OCI-LY7 (cell line): ENCODE measurements at regions not wholly inside any gene's neighbourhood (a gene's known extent, or its start where the extent isn't known, plus 50 kb on each side); places are given as distances from the start of the nearest gene placed in this dataset.

ENCODE experiments used
- BruUV-seq: library from RNA; stranded (reverse); fragments of 400-500 nt; replicated peaks from 2 replicates; lab custom pipeline; 2021; lab: Mats Ljungman, UMichigan
- CTCF ChIA-PET: fragments of 300-600 bp; sonication (Branson Sonifier 250); formaldehyde crosslinking; loops from one replicate; lab custom pipeline; 2022; ENCODE audit warnings: antibody characterized with exemption; ENCODE audit not compliant: unreplicated experiment; lab: Charles Lee
- POLR2A ChIA-PET: fragments of 300-600 bp; sonication (Branson Sonifier 250); formaldehyde crosslinking; loops from one replicate; lab custom pipeline; 2022; ENCODE audit warnings: antibody characterized with exemption; lab: Charles Lee
- DNase-seq: peaks from one replicate; pipeline ENCODE4 v3.0.0-alpha.2; 2015; ENCODE audit warnings: low spot score
- H2AFZ ChIP-seq: fragments of 200-600 bp; sonication (generic), shearing (Covaris generic); 2 replicates; pipeline ENCODE4 v1.6.1; 2014; ENCODE audit warnings: mild to moderate bottlenecking, antibody characterized with exemption, low read length, moderate library complexity
- H3K27ac ChIP-seq: fragments of 200-600 bp; sonication (generic); 2 replicates; pipeline ENCODE4 v1.5.1; 2014; ENCODE audit warnings: mixed run types, low read depth, mild to moderate bottlenecking, moderate library complexity, low read length, inconsistent platforms; ENCODE audit not compliant: poor library complexity, severe bottlenecking
- H3K36me3 ChIP-seq: fragments of 200-600 bp; sonication (generic); 2 replicates; pipeline ENCODE4 v1.6.1; 2014; ENCODE audit warnings: mild to moderate bottlenecking, antibody characterized with exemption, low read length, moderate library complexity, mixed read lengths; ENCODE audit not compliant: insufficient read depth
- H3K4me1 ChIP-seq: fragments of 200-600 bp; sonication (generic); 2 replicates; pipeline ENCODE4 v1.5.1; 2014; ENCODE audit warnings: mild to moderate bottlenecking, low read length; ENCODE audit not compliant: insufficient read depth, poor library complexity, severe bottlenecking
- H3K4me2 ChIP-seq: fragments of 200-600 bp; sonication (generic); 2 replicates; pipeline ENCODE4 v1.6.1; 2014; ENCODE audit warnings: mild to moderate bottlenecking, low read length
- H3K4me3 ChIP-seq: fragments of 200-600 bp; sonication (generic); 2 replicates; pipeline ENCODE4 v1.5.1; 2014; ENCODE audit warnings: mild to moderate bottlenecking, low read depth, low read length; ENCODE audit not compliant: poor library complexity, severe bottlenecking
- H3K79me2 ChIP-seq: fragments of 200-600 bp; sonication (generic); 2 replicates; pipeline ENCODE4 v1.6.1; 2016; ENCODE audit warnings: low read depth, mild to moderate bottlenecking, low read length, moderate library complexity, mixed read lengths; ENCODE audit not compliant: insufficient read depth
- H3K9me2 ChIP-seq: fragments of 200-600 bp; sonication (generic); 2 replicates; pipeline ENCODE4 v1.6.1; 2016; ENCODE audit warnings: mild to moderate bottlenecking, low read length, mixed read lengths; ENCODE audit not compliant: insufficient read depth
- H3K9me3 ChIP-seq: fragments of 200-600 bp; sonication (generic); 2 replicates; pipeline ENCODE4 v1.6.1; 2014; ENCODE audit warnings: mild to moderate bottlenecking, mixed run types, low read length, mixed read lengths
- H4K20me1 ChIP-seq: fragments of 200-600 bp; sonication (generic); 2 replicates; pipeline ENCODE4 v1.6.1; 2014; ENCODE audit warnings: mild to moderate bottlenecking, antibody characterized with exemption, low read length, moderate library complexity, mixed read lengths; ENCODE audit not compliant: insufficient read depth
- CTCF ChIP-seq: fragments of 200-600 bp; sonication (generic); conservative IDR thresholded peaks from 2 replicates; pipeline ENCODE4 v1.5.1; 2014; ENCODE audit warnings: mild to moderate bottlenecking, antibody characterized with exemption, low read length, moderate library complexity, mixed read lengths
- EZH2phosphoT487 ChIP-seq: fragments of 200-600 bp; sonication (generic); IDR thresholded peaks from 2 replicates; pipeline ENCODE4 v1.6.1; 2018; ENCODE audit warnings: low read depth, borderline replicate concordance, mild to moderate bottlenecking, mixed run types, antibody characterized with exemption, low read length, moderate library complexity, mixed read lengths
- intact Hi-C: fragments of 100-400 bp; cut with micrococcal nuclease; formaldehyde crosslinking; loops from one replicate; pipeline ENCODE4 v1.10.0; 2022; ENCODE audit not compliant: unreplicated experiment

- no peak overlapping the region for H3K4me2 ChIP-seq
- no peaks in the 10 kb centered on the region for H3K9me2 ChIP-seq
- intact Hi-C loops: no loop called here
- no peak for DNase-seq
- POLR2A ChIA-PET: no interaction called here
- H3K4me1 ChIP-seq: no peaks in the 10 kb centered on the region
- CTCF ChIA-PET: no interaction called here
- H3K79me2 ChIP-seq: no peaks in the 10 kb centered on the region
- H3K9me3 ChIP-seq: no peaks in the 10 kb centered on the region
- H4K20me1 ChIP-seq: no peaks in the 10 kb centered on the region
- no peak overlapping the region for H3K27ac ChIP-seq
- H2AFZ ChIP-seq: no peak overlapping the region
- H3K4me3 ChIP-seq: no peak overlapping the region
- no TSS peak for BruUV-seq
- TF ChIP-seq CTCF (no peak), EZH2phosphoT487 (no peak)
- no peaks in the 10 kb centered on the region for H3K36me3 ChIP-seq
Measured at GRCh38 chr22:48627203-48627602, 1200.5 kb downstream of the BRD1 start.

- Histone ChIP-seq H2AFZ (no peak overlapping the region), H4K20me1 (no peaks in the 10 kb centered on the region), H3K9me3 (no peaks in the 10 kb centered on the region), H3K36me3 (no peaks in the 10 kb centered on the region), H3K4me3 (no peak overlapping the region), H3K4me2 (no peak overlapping the region), H3K9me2 (no peaks in the 10 kb centered on the region), H3K27ac (no peak overlapping the region), H3K79me2 (no peaks in the 10 kb centered on the region), H3K4me1 (no peaks in the 10 kb centered on the region)
- no peak for DNase-seq
- intact Hi-C loops: no loop called here
- POLR2A ChIA-PET: no interaction called here
- CTCF ChIA-PET: no interaction called here
- BruUV-seq: no TSS peak
- TF ChIP-seq CTCF (no peak), EZH2phosphoT487 (no peak)
Measured at GRCh38 chr22:48624401-48624800, 1203.3 kb downstream of the BRD1 start.

GRCh38 chr22:48622891-48623545, 1204.7 kb downstream of the BRD1 start:
- Histone ChIP-seq H2AFZ (no peak overlapping the region), H4K20me1 (no peaks in the 10 kb centered on the region), H3K4me2 (no peak overlapping the region), H3K4me3 (no peak overlapping the region), H3K79me2 (no peaks in the 10 kb centered on the region), H3K36me3 (no peaks in the 10 kb centered on the region), H3K9me2 (no peaks in the 10 kb centered on the region), H3K27ac (no peak overlapping the region), H3K9me3 (no peaks in the 10 kb centered on the region), H3K4me1 (no peaks in the 10 kb centered on the region)
- TF ChIP-seq CTCF (no peak), EZH2phosphoT487 (no peak)
- no peak for DNase-seq
- no TSS peak for BruUV-seq
- POLR2A ChIA-PET: no interaction called here
- CTCF ChIA-PET: no interaction called here
- intact Hi-C loops: no loop called here
